HepG2 (cell line): ENCODE measurements at regions not wholly inside any gene's neighbourhood (a gene's known extent, or its start where the extent isn't known, plus 50 kb on each side); places are given as distances from the start of the nearest gene placed in this dataset.

Experiments used
- ATAC-seq: fragments of 200-7000 bp; cut with Tn5 transposase; 3 replicates; pipeline ENCODE4 v1.9.1; 2020; ENCODE audit warnings: mild to moderate bottlenecking, moderate library complexity
- BruUV-seq: library from RNA; stranded (reverse); fragments of 400-500 nt; replicated peaks from 2 replicates; lab custom pipeline; 2021; lab: Mats Ljungman, UMichigan
- CTCF ChIA-PET: fragments of 300-600 bp; formaldehyde crosslinking; extraction: SDS; loops from one replicate; lab custom pipeline; 2021; ENCODE audit warnings: low total read pairs, inconsistent platforms, low intra/inter-chr PET ratio; lab: Yijun Ruan, JAX
- POLR2A ChIA-PET: fragments of 350-600 bp; sonication (Branson Sonifier 250); formaldehyde crosslinking; loops from one replicate; lab custom pipeline; 2020; ENCODE audit warnings: antibody characterized with exemption, inconsistent platforms; lab: Yijun Ruan, JAX
- DNase-seq: peaks from one replicate; pipeline ENCODE4 v3.0.0-alpha.2; 2015; ENCODE audit warnings: low spot score
- FAIRE-seq: peaks from 3 replicates; lab custom pipeline; 2011; peaks lifted over from hg19 to GRCh38; lab: Jason Lieb, UNC
- H2AFZ ChIP-seq: one replicate; pipeline ENCODE4 v1.6.1; 2011; ENCODE audit warnings: low read length, inconsistent platforms
- H3K27ac ChIP-seq: fragments of 300-600 bp; 3 replicates; pipeline ENCODE4 v1.8.0; 2011; ENCODE audit warnings: mixed run types, mild to moderate bottlenecking, mixed read lengths, low read length, inconsistent platforms; ENCODE audit not compliant: insufficient read depth; ENCODE audit errors: extremely low read length
- H3K27me3 ChIP-seq, 2 experiments: fragments of 200-600 bp in 1 of 2; 2 replicates in 1 of 2; 3 replicates in 1 of 2; pipeline versions ENCODE4 v1.6.0 to v1.8.0; 2011; ENCODE audit warnings: low read length in 2 of 2, mild to moderate bottlenecking in 2 of 2, moderate library complexity in 2 of 2, inconsistent platforms in 1 of 2; ENCODE audit not compliant: insufficient read depth in 2 of 2, control insufficient read depth in 1 of 2
- H3K36me3 ChIP-seq, 2 experiments: fragments of 200-600 bp in 1 of 2; replicated peaks in 1 of 2; 2 replicates in 1 of 2; 3 replicates in 1 of 2; pipeline versions ENCODE4 v1.5.1 to v1.8.0; 2011; ENCODE audit warnings: low read length in 2 of 2, inconsistent platforms in 1 of 2; ENCODE audit not compliant: insufficient read depth in 2 of 2, control insufficient read depth in 1 of 2
- H3K4me1 ChIP-seq: 2 replicates; pipeline ENCODE4 v1.5.1; 2012; ENCODE audit warnings: low read length, inconsistent platforms; ENCODE audit not compliant: insufficient read depth
- H3K4me2 ChIP-seq: 2 replicates; pipeline ENCODE4 v1.6.0; 2011; ENCODE audit warnings: low read depth, low read length, inconsistent platforms
- H3K4me3 ChIP-seq, 3 experiments: fragments of 200-600 bp in 1 of 3; sonication (generic), shearing (Covaris generic) in 1 of 3; replicated peaks in 1 of 3; 2 replicates each; pipeline ENCODE4 v1.5.1; 2011 to 2016; ENCODE audit warnings: low read length in 3 of 3, inconsistent platforms in 2 of 3, low read depth in 2 of 3, mild to moderate bottlenecking in 2 of 3, control low read depth in 1 of 3, mixed read lengths in 1 of 3; ENCODE audit not compliant: insufficient read depth in 1 of 3
- H3K79me2 ChIP-seq: one replicate; pipeline ENCODE4 v1.6.1; 2011; ENCODE audit warnings: low read length, inconsistent platforms; ENCODE audit not compliant: insufficient read depth
- H3K9ac ChIP-seq: 2 replicates; pipeline ENCODE4 v1.6.0; 2011; ENCODE audit warnings: mild to moderate bottlenecking, low read depth, low read length, inconsistent platforms; ENCODE audit not compliant: insufficient read depth
- H3K9me3 ChIP-seq: 2 replicates; pipeline ENCODE4 v1.5.1; 2012; ENCODE audit warnings: mild to moderate bottlenecking, low read length
- H4K20me1 ChIP-seq: 2 replicates; pipeline ENCODE4 v1.6.0; 2011; ENCODE audit warnings: inconsistent platforms, mild to moderate bottlenecking, low read length, moderate library complexity; ENCODE audit not compliant: insufficient read depth
- BRD4 ChIP-seq: sonication (generic); formaldehyde crosslinking; IDR thresholded peaks from 2 replicates; pipeline ENCODE4 v1.4.0; 2020; ENCODE audit warnings: missing genetic modification reagents
- PAX8 ChIP-seq: sonication (generic); formaldehyde crosslinking; IDR thresholded peaks from 2 replicates; pipeline ENCODE4 v1.8.0; 2022; ENCODE audit warnings: mild to moderate bottlenecking, missing genetic modification reagents, borderline replicate concordance
- SRSF4 ChIP-seq: fragments of 200-400 bp; formaldehyde crosslinking; IDR thresholded peaks from one replicate; pipeline ENCODE4 v1.6.1; 2018; ENCODE audit warnings: mild to moderate bottlenecking, low read depth, low read length, moderate library complexity; ENCODE audit not compliant: poor library complexity, severe bottlenecking
- XBP1 ChIP-seq: sonication (generic); formaldehyde crosslinking; IDR thresholded peaks from 2 replicates; pipeline ENCODE4 v1.5.0; 2020; ENCODE audit warnings: missing genetic modification reagents
- ZBTB21 ChIP-seq: sonication (generic); formaldehyde crosslinking; IDR thresholded peaks from 2 replicates; pipeline ENCODE4 v1.4.0; 2020; ENCODE audit warnings: missing genetic modification reagents
- ZBTB42 ChIP-seq: sonication (generic); formaldehyde crosslinking; IDR thresholded peaks from 2 replicates; pipeline ENCODE4 v1.5.0; 2020; ENCODE audit warnings: mild to moderate bottlenecking, missing genetic modification reagents
- ZMYM3 ChIP-seq: sonication (generic); formaldehyde crosslinking; IDR thresholded peaks from 2 replicates; pipeline ENCODE4 v1.5.1; 2020; ENCODE audit warnings: mild to moderate bottlenecking, missing genetic modification reagents
- ZNF101 ChIP-seq: sonication (generic); formaldehyde crosslinking; IDR thresholded peaks from 2 replicates; pipeline ENCODE4 v1.4.0; 2020; ENCODE audit warnings: mild to moderate bottlenecking, low read depth, missing genetic modification reagents, borderline replicate concordance
- ZNF326 ChIP-seq: sonication (generic); formaldehyde crosslinking; IDR thresholded peaks from 2 replicates; pipeline ENCODE4 v1.4.0; 2020; ENCODE audit warnings: missing genetic modification reagents, borderline replicate concordance
- ZNF816 ChIP-seq: sonication (generic); formaldehyde crosslinking; IDR thresholded peaks from 2 replicates; pipeline ENCODE4 v1.8.0; 2022; ENCODE audit warnings: missing genetic modification reagents, mild to moderate bottlenecking, borderline replicate concordance
- ZXDC ChIP-seq: sonication (generic); formaldehyde crosslinking; IDR thresholded peaks from 2 replicates; pipeline ENCODE4 v1.5.0; 2020; ENCODE audit warnings: mild to moderate bottlenecking, missing genetic modification reagents
- WGBS: methylation state at CpG from one replicate; pipeline ENCODE4 v1.1.6; 2017; ENCODE audit warnings: low lambda C conversion rate; 5-methylcytosine and 5-hydroxymethylcytosine counted together
- in situ Hi-C: cut with HindIII; loops from 2 replicates; pipeline ENCODE4 v1.10.0; 2017; ENCODE audit warnings: low pct_unique_long_range_greater_than_20kb; ENCODE audit not compliant: extremely low pct_ligation_motif_present
- intact Hi-C: fragments of 100-400 bp; cut with micrococcal nuclease; formaldehyde crosslinking; loops from one replicate; pipeline ENCODE4 v1.10.0; 2022; ENCODE audit not compliant: unreplicated experiment
- TF ChIP-seq, protein P1 (sequence below): sonication (generic); formaldehyde crosslinking; IDR thresholded peaks from 2 replicates; pipeline ENCODE4 v1.4.0; 2020; ENCODE audit warnings: missing genetic modification reagents

- no peak for TF ChIP-seq ZBTB21 (CRISPR knock-in tag)
- TF ChIP-seq, all 625 proteins: peak for 0
These were observed 200.8 kb downstream of the CNTN3 start (continued) for GRCh38 chr3:74413547-74414241.

GRCh38 chr3:74410276-74410941 lies 204.1 kb downstream of the CNTN3 start:
- Histone ChIP-seq H3K9me3 (no peaks in the 10 kb centered on the region), H3K9ac (no peak overlapping the region), H3K27ac (no peak overlapping the region), H3K4me2 (no peak overlapping the region), H3K4me1 (no peaks in the 10 kb centered on the region), H3K4me3 (no peak overlapping the region), H4K20me1 (no peaks in the 10 kb centered on the region), H3K36me3 (no peaks in the 10 kb centered on the region), H2AFZ (no peak overlapping the region), H3K79me2 (no peaks in the 10 kb centered on the region), H3K27me3 (no peaks in the 10 kb centered on the region)
- ChIA-PET CTCF (no interaction called here), POLR2A (no interaction called here)
- no peak for ATAC-seq
- 19% methylated on average over 2 of the region's 2 CpGs for WGBS
- no peak for FAIRE-seq
- intact Hi-C loops (no loop called here), in situ Hi-C loops (no loop called here)
- BruUV-seq: no TSS peak
- no peak for DNase-seq
- no peak for TF ChIP-seq ZNF326 (CRISPR knock-in tag)
- TF ChIP-seq, protein P1, sequence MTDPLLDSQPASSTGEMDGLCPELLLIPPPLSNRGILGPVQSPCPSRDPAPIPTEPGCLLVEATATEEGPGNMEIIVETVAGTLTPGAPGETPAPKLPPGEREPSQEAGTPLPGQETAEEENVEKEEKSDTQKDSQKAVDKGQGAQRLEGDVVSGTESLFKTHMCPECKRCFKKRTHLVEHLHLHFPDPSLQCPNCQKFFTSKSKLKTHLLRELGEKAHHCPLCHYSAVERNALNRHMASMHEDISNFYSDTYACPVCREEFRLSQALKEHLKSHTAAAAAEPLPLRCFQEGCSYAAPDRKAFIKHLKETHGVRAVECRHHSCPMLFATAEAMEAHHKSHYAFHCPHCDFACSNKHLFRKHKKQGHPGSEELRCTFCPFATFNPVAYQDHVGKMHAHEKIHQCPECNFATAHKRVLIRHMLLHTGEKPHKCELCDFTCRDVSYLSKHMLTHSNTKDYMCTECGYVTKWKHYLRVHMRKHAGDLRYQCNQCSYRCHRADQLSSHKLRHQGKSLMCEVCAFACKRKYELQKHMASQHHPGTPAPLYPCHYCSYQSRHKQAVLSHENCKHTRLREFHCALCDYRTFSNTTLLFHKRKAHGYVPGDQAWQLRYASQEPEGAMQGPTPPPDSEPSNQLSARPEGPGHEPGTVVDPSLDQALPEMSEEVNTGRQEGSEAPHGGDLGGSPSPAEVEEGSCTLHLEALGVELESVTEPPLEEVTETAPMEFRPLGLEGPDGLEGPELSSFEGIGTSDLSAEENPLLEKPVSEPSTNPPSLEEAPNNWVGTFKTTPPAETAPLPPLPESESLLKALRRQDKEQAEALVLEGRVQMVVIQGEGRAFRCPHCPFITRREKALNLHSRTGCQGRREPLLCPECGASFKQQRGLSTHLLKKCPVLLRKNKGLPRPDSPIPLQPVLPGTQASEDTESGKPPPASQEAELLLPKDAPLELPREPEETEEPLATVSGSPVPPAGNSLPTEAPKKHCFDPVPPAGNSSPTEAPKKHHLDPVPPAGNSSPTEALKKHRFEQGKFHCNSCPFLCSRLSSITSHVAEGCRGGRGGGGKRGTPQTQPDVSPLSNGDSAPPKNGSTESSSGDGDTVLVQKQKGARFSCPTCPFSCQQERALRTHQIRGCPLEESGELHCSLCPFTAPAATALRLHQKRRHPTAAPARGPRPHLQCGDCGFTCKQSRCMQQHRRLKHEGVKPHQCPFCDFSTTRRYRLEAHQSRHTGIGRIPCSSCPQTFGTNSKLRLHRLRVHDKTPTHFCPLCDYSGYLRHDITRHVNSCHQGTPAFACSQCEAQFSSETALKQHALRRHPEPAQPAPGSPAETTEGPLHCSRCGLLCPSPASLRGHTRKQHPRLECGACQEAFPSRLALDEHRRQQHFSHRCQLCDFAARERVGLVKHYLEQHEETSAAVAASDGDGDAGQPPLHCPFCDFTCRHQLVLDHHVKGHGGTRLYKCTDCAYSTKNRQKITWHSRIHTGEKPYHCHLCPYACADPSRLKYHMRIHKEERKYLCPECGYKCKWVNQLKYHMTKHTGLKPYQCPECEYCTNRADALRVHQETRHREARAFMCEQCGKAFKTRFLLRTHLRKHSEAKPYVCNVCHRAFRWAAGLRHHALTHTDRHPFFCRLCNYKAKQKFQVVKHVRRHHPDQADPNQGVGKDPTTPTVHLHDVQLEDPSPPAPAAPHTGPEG (CRISPR knock-in tag): no peak
- no peak for TF ChIP-seq SRSF4
- TF ChIP-seq PAX8 (CRISPR knock-in tag): no peak
- TF ChIP-seq ZNF816 (CRISPR knock-in tag): no peak
- no peak for TF ChIP-seq ZXDC
- TF ChIP-seq XBP1 (CRISPR knock-in tag): no peak
- no peak for TF ChIP-seq BRD4 (CRISPR knock-in tag)
- no peak for TF ChIP-seq ZMYM3
- TF ChIP-seq ZBTB42 (CRISPR knock-in tag): no peak
- TF ChIP-seq ZNF101 (CRISPR knock-in tag): no peak
